ENCODE measurements at regions not wholly inside any gene's neighbourhood (a gene's known extent, or its start where the extent isn't known, plus 50 kb on each side); places are given as distances from the start of the nearest gene placed in this dataset.

GRCh38 chr11:97937501-97937900, 1083.2 kb upstream of the CNTN5 start:
- TF ChIP-seq FOXM1 (IDR thresholded peaks at IDR 0.05; ENCODE audit: low read depth, low read length) (no peak), POLR2A (IDR thresholded peaks at IDR 0.05; ENCODE audit: low read depth, low read length) (no peak), EZH2 (IDR thresholded peaks at IDR 0.05; ENCODE audit: borderline replicate concordance, control insufficient read depth, low read depth, low read length) (no peak), ZBTB33 (IDR thresholded peaks at IDR 0.05) (no peak), JUNB (IDR thresholded peaks at IDR 0.05) (no peak), RELA (IDR thresholded peaks at IDR 0.05; ENCODE audit: borderline replicate concordance, partially characterized antibody) (no peak), USF1 (IDR thresholded peaks at IDR 0.05; ENCODE audit: borderline replicate concordance, extremely low read length, insufficient read depth, low read depth, low read length) (no peak)
- TF ChIP-seq, protein P1, sequence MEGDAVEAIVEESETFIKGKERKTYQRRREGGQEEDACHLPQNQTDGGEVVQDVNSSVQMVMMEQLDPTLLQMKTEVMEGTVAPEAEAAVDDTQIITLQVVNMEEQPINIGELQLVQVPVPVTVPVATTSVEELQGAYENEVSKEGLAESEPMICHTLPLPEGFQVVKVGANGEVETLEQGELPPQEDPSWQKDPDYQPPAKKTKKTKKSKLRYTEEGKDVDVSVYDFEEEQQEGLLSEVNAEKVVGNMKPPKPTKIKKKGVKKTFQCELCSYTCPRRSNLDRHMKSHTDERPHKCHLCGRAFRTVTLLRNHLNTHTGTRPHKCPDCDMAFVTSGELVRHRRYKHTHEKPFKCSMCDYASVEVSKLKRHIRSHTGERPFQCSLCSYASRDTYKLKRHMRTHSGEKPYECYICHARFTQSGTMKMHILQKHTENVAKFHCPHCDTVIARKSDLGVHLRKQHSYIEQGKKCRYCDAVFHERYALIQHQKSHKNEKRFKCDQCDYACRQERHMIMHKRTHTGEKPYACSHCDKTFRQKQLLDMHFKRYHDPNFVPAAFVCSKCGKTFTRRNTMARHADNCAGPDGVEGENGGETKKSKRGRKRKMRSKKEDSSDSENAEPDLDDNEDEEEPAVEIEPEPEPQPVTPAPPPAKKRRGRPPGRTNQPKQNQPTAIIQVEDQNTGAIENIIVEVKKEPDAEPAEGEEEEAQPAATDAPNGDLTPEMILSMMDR (IDR thresholded peaks at IDR 0.05 in 2 of 3, conservative IDR thresholded peaks at IDR 0.05 in 1 of 3; ENCODE audit: control insufficient read depth in 2 of 3, extremely low read depth in 1 of 3, insufficient read depth in 1 of 3, low read depth in 3 of 3, low read length in 3 of 3), result no peak
- TF ChIP-seq, protein P2, sequence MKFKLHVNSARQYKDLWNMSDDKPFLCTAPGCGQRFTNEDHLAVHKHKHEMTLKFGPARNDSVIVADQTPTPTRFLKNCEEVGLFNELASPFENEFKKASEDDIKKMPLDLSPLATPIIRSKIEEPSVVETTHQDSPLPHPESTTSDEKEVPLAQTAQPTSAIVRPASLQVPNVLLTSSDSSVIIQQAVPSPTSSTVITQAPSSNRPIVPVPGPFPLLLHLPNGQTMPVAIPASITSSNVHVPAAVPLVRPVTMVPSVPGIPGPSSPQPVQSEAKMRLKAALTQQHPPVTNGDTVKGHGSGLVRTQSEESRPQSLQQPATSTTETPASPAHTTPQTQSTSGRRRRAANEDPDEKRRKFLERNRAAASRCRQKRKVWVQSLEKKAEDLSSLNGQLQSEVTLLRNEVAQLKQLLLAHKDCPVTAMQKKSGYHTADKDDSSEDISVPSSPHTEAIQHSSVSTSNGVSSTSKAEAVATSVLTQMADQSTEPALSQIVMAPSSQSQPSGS (IDR thresholded peaks at IDR 0.05; ENCODE audit: low read length), result no peak

Data from GM12878 (cell line).